ENCODE measurements at regions not wholly inside any gene's neighbourhood (a gene's known extent, or its start where the extent isn't known, plus 50 kb on each side); places are given as distances from the start of the nearest gene placed in this dataset.

GRCh38 chr5:115414406-115415142 lies 118.1 kb upstream of the CCDC112 start:
- no peak overlapping the region for H3K27ac ChIP-seq (ENCODE audit: extremely low read length, insufficient read depth, low read length)
- DNase-seq (ENCODE audit: low spot score) (no peak), ATAC-seq (peak; percentile 26; the same call in 2 of the 3 replicates), FAIRE-seq (no peak)
- H3K79me2 ChIP-seq (ENCODE audit: insufficient read depth, low read length), result no peaks in the 10 kb centered on the region
- peaks cover 0 to 2% of the 10 kb centered on the region in 2 experiments; a peak in 1 of 5 replicates for H3K27me3 ChIP-seq (ENCODE audit: control insufficient read depth in 1 of 2, insufficient read depth in 2 of 2, low read length in 2 of 2)
- no peak overlapping the region for H3K4me3 ChIP-seq (replicated peaks in 1 of 3; ENCODE audit: insufficient read depth in 1 of 3, low read depth in 2 of 3, low read length in 3 of 3)
- H3K36me3 ChIP-seq (replicated peaks in 1 of 2; ENCODE audit: control insufficient read depth in 1 of 2, insufficient read depth in 2 of 2, low read length in 2 of 2), result no peaks in the 10 kb centered on the region
- no peak overlapping the region for H3K4me2 ChIP-seq (ENCODE audit: low read depth, low read length)
- BruUV-seq (replicated peaks), result no TSS peak
- intact Hi-C loops (cut with micrococcal nuclease; ENCODE audit: unreplicated experiment), result no loop called here
- no peaks in the 10 kb centered on the region for H3K9me3 ChIP-seq (ENCODE audit: low read length)
- no peak overlapping the region for H2AFZ ChIP-seq (ENCODE audit: low read length)
- in situ Hi-C loops (cut with HindIII; ENCODE audit: extremely low pct_ligation_motif_present, low pct_unique_long_range_greater_than_20kb), result no loop called here
- CTCF ChIA-PET (ENCODE audit: low intra/inter-chr PET ratio, low total read pairs), result no interaction called here
- H3K4me1 ChIP-seq (ENCODE audit: insufficient read depth, low read length), result peaks cover 9% of the 10 kb centered on the region; the same call in 1 of the 2 replicates
- 26% methylated on average over 4 of the region's 5 CpGs for WGBS (ENCODE audit: low lambda C conversion rate)
- H3K9ac ChIP-seq (ENCODE audit: insufficient read depth, low read depth, low read length), result no peak overlapping the region
- POLR2A ChIA-PET, result no interaction called here
- no peaks in the 10 kb centered on the region for H4K20me1 ChIP-seq (ENCODE audit: insufficient read depth, low read length)
- TF ChIP-seq ZBTB1 (CRISPR knock-in tag; IDR thresholded peaks at IDR 0.05; ENCODE audit: borderline replicate concordance) (no peak), MNT (IDR thresholded peaks at IDR 0.05) (peak; percentile 62), SNAPC4 (CRISPR knock-in tag; IDR thresholded peaks at IDR 0.05) (no peak), XBP1 (CRISPR knock-in tag; IDR thresholded peaks at IDR 0.05) (no peak)
